ENCODE measurements at regions not wholly inside any gene's neighbourhood (a gene's known extent, or its start where the extent isn't known, plus 50 kb on each side); places are given as distances from the start of the nearest gene placed in this dataset.

GRCh38 chr2:168401048-168401556 is 55.0 kb upstream of the CERS6 start:
- Histone ChIP-seq H3K9ac (ENCODE audit: low read depth, low read length, poor library complexity) (no peak overlapping the region), H2AK5ac (ENCODE audit: low read depth, low read length) (no peak overlapping the region), H3K79me1 (ENCODE audit: low read depth, low read length) (no peaks in the 10 kb centered on the region), H3K4me3 (ENCODE audit: low read length in 2 of 2) (no peak overlapping the region), H3K18ac (ENCODE audit: low read length) (peak overlapping the region; percentile 5), H2BK12ac (ENCODE audit: low read length) (no peak overlapping the region), H2BK5ac (ENCODE audit: low read length) (no peak overlapping the region), H3K4me2 (ENCODE audit: insufficient read depth, low read length, poor library complexity, severe bottlenecking) (no peak overlapping the region), H3K4ac (ENCODE audit: low read length) (no peak overlapping the region), H4K91ac (ENCODE audit: low read depth, low read length, poor library complexity) (no peak overlapping the region), H3K23ac (ENCODE audit: low read depth, low read length, poor library complexity) (no peak overlapping the region), H3K4me1 (ENCODE audit: control insufficient read depth in 2 of 2, insufficient read depth in 1 of 2, low read depth in 1 of 2, low read length in 2 of 2) (no peaks in the 10 kb centered on the region), H4K8ac (ENCODE audit: low read depth, low read length) (no peak overlapping the region), H3K14ac (ENCODE audit: low read length) (peak overlapping the region; percentile 63), H3K27ac (replicated peaks; ENCODE audit: low read length) (no peak overlapping the region), H3K36me3 (replicated peaks in 1 of 2; ENCODE audit: control insufficient read depth in 2 of 2, insufficient read depth in 2 of 2, low read length in 2 of 2) (no peaks in the 10 kb centered on the region), H3K9me3 (replicated peaks in 1 of 2; ENCODE audit: control insufficient read depth in 2 of 2, insufficient read depth in 1 of 2, low read depth in 1 of 2, low read length in 2 of 2) (peaks cover 0 to 3% of the 10 kb centered on the region in 2 donors), H2BK15ac (ENCODE audit: low read length) (no peak overlapping the region), H2BK120ac (ENCODE audit: low read depth, low read length) (no peak overlapping the region), H2AFZ (ENCODE audit: low read length) (no peak overlapping the region), H3K27me3 (ENCODE audit: control insufficient read depth in 3 of 3, insufficient read depth in 3 of 3, low read depth in 1 of 3, low read length in 3 of 3) (peaks cover 0 to 9% (median 0%) of the 10 kb centered on the region in 3 experiments)
- no CpG with 5 or more reads among the region's 4 CpGs for WGBS, 2 donors (ENCODE audit: extremely low coverage in 2 of 2, insufficient read length in 2 of 2, insufficient replicate concordance in 1 of 2)
- DNase-seq (ENCODE audit: low spot score): no peak

- H2AFZ ChIP-seq (ENCODE audit: low read length): no peak overlapping the region
- no peak overlapping the region for H3K9ac ChIP-seq (ENCODE audit: low read depth, low read length, poor library complexity)
- H3K4ac ChIP-seq (ENCODE audit: low read length): no peak overlapping the region
- no peaks in the 10 kb centered on the region for H3K4me1 ChIP-seq (ENCODE audit: control insufficient read depth in 2 of 2, insufficient read depth in 1 of 2, low read depth in 1 of 2, low read length in 2 of 2)
- no peak overlapping the region for H2BK120ac ChIP-seq (ENCODE audit: low read depth, low read length)
- no peak for DNase-seq (ENCODE audit: low spot score)
- no peak overlapping the region for H2BK12ac ChIP-seq (ENCODE audit: low read length)
- peaks cover 0 to 3% of the 10 kb centered on the region in 2 donors for H3K9me3 ChIP-seq (replicated peaks in 1 of 2; ENCODE audit: control insufficient read depth in 2 of 2, insufficient read depth in 1 of 2, low read depth in 1 of 2, low read length in 2 of 2)
- no peak overlapping the region for H3K18ac ChIP-seq (ENCODE audit: low read length)
- no peak overlapping the region for H2AK5ac ChIP-seq (ENCODE audit: low read depth, low read length)
- H3K23ac ChIP-seq (ENCODE audit: low read depth, low read length, poor library complexity): no peak overlapping the region
- peaks cover 0 to 9% (median 0%) of the 10 kb centered on the region in 3 experiments for H3K27me3 ChIP-seq (ENCODE audit: control insufficient read depth in 3 of 3, insufficient read depth in 3 of 3, low read depth in 1 of 3, low read length in 3 of 3)
- no peak overlapping the region for H4K91ac ChIP-seq (ENCODE audit: low read depth, low read length, poor library complexity)
- no peak overlapping the region for H2BK5ac ChIP-seq (ENCODE audit: low read length)
- H3K4me2 ChIP-seq (ENCODE audit: insufficient read depth, low read length, poor library complexity, severe bottlenecking): no peak overlapping the region
- no peaks in the 10 kb centered on the region for H3K36me3 ChIP-seq (replicated peaks in 1 of 2; ENCODE audit: control insufficient read depth in 2 of 2, insufficient read depth in 2 of 2, low read length in 2 of 2)
- H3K4me3 ChIP-seq (ENCODE audit: low read length in 2 of 2): no peak overlapping the region
- H3K27ac ChIP-seq (replicated peaks; ENCODE audit: low read length): no peak overlapping the region
- WGBS, 2 donors (ENCODE audit: extremely low coverage in 2 of 2, insufficient read length in 2 of 2, insufficient replicate concordance in 1 of 2): no CpG with 5 or more reads among the region's 1 CpG
- H3K14ac ChIP-seq (ENCODE audit: low read length): no peak overlapping the region
- no peaks in the 10 kb centered on the region for H3K79me1 ChIP-seq (ENCODE audit: low read depth, low read length)
- H4K8ac ChIP-seq (ENCODE audit: low read depth, low read length): no peak overlapping the region
- H2BK15ac ChIP-seq (ENCODE audit: low read length): no peak overlapping the region
These were observed 54.3 kb upstream of the CERS6 start for GRCh38 chr2:168401771-168402170.

- Histone ChIP-seq H4K8ac (ENCODE audit: low read depth, low read length) (no peak overlapping the region), H2AK5ac (ENCODE audit: low read depth, low read length) (no peak overlapping the region), H3K23ac (ENCODE audit: low read depth, low read length, poor library complexity) (no peak overlapping the region), H3K14ac (ENCODE audit: low read length) (no peak overlapping the region), H3K4me2 (ENCODE audit: insufficient read depth, low read length, poor library complexity, severe bottlenecking) (no peak overlapping the region), H3K36me3 (replicated peaks in 1 of 2; ENCODE audit: control insufficient read depth in 2 of 2, insufficient read depth in 2 of 2, low read length in 2 of 2) (no peaks in the 10 kb centered on the region), H3K4me1 (ENCODE audit: control insufficient read depth in 2 of 2, insufficient read depth in 1 of 2, low read depth in 1 of 2, low read length in 2 of 2) (no peaks in the 10 kb centered on the region), H3K9ac (ENCODE audit: low read depth, low read length, poor library complexity) (no peak overlapping the region), H2BK120ac (ENCODE audit: low read depth, low read length) (no peak overlapping the region), H2AFZ (ENCODE audit: low read length) (no peak overlapping the region), H4K91ac (ENCODE audit: low read depth, low read length, poor library complexity) (no peak overlapping the region), H3K9me3 (replicated peaks in 1 of 2; ENCODE audit: control insufficient read depth in 2 of 2, insufficient read depth in 1 of 2, low read depth in 1 of 2, low read length in 2 of 2) (peaks cover 0 to 3% of the 10 kb centered on the region in 2 donors), H3K18ac (ENCODE audit: low read length) (no peak overlapping the region), H3K4ac (ENCODE audit: low read length) (no peak overlapping the region), H3K27ac (replicated peaks; ENCODE audit: low read length) (no peak overlapping the region), H3K79me1 (ENCODE audit: low read depth, low read length) (no peaks in the 10 kb centered on the region), H2BK15ac (ENCODE audit: low read length) (no peak overlapping the region), H3K4me3 (ENCODE audit: low read length in 2 of 2) (no peak overlapping the region), H2BK5ac (ENCODE audit: low read length) (no peak overlapping the region), H3K27me3 (ENCODE audit: control insufficient read depth in 3 of 3, insufficient read depth in 3 of 3, low read depth in 1 of 3, low read length in 3 of 3) (peaks cover 0 to 9% (median 0%) of the 10 kb centered on the region in 3 experiments), H2BK12ac (ENCODE audit: low read length) (no peak overlapping the region)
- no peak for DNase-seq (ENCODE audit: low spot score)
- WGBS, 2 donors (ENCODE audit: extremely low coverage in 2 of 2, insufficient read length in 2 of 2, insufficient replicate concordance in 1 of 2): no CpG with 5 or more reads among the region's 1 CpG
These were observed 53.5 kb upstream of the CERS6 start for GRCh38 chr2:168402531-168402930.

GRCh38 chr2:168403736-168404135 is 52.3 kb upstream of the CERS6 start:
- no peak overlapping the region for H4K91ac ChIP-seq (ENCODE audit: low read depth, low read length, poor library complexity)
- no peak overlapping the region for H2AK5ac ChIP-seq (ENCODE audit: low read depth, low read length)
- H4K8ac ChIP-seq (ENCODE audit: low read depth, low read length): no peak overlapping the region
- H3K14ac ChIP-seq (ENCODE audit: low read length): no peak overlapping the region
- peaks cover 0 to 9% (median 0%) of the 10 kb centered on the region in 3 experiments for H3K27me3 ChIP-seq (ENCODE audit: control insufficient read depth in 3 of 3, insufficient read depth in 3 of 3, low read depth in 1 of 3, low read length in 3 of 3)
- no peak overlapping the region for H2BK12ac ChIP-seq (ENCODE audit: low read length)
- WGBS, 2 donors (ENCODE audit: extremely low coverage in 2 of 2, insufficient read length in 2 of 2, insufficient replicate concordance in 1 of 2): no CpG with 5 or more reads among the region's 2 CpGs
- no peak overlapping the region for H3K9ac ChIP-seq (ENCODE audit: low read depth, low read length, poor library complexity)
- H2BK15ac ChIP-seq (ENCODE audit: low read length): no peak overlapping the region
- no peaks in the 10 kb centered on the region for H3K36me3 ChIP-seq (replicated peaks in 1 of 2; ENCODE audit: control insufficient read depth in 2 of 2, insufficient read depth in 2 of 2, low read length in 2 of 2)
- DNase-seq (ENCODE audit: low spot score): no peak
- no peak overlapping the region for H2BK5ac ChIP-seq (ENCODE audit: low read length)
- no peak overlapping the region for H2AFZ ChIP-seq (ENCODE audit: low read length)
- H3K27ac ChIP-seq (replicated peaks; ENCODE audit: low read length): no peak overlapping the region
- H3K4me2 ChIP-seq (ENCODE audit: insufficient read depth, low read length, poor library complexity, severe bottlenecking): no peak overlapping the region
- H3K9me3 ChIP-seq (replicated peaks in 1 of 2; ENCODE audit: control insufficient read depth in 2 of 2, insufficient read depth in 1 of 2, low read depth in 1 of 2, low read length in 2 of 2): peaks cover 0 to 3% of the 10 kb centered on the region in 2 donors
- H3K4ac ChIP-seq (ENCODE audit: low read length): no peak overlapping the region
- no peak overlapping the region for H3K4me3 ChIP-seq (ENCODE audit: low read length in 2 of 2)
- H3K4me1 ChIP-seq (ENCODE audit: control insufficient read depth in 2 of 2, insufficient read depth in 1 of 2, low read depth in 1 of 2, low read length in 2 of 2): no peaks in the 10 kb centered on the region
- H2BK120ac ChIP-seq (ENCODE audit: low read depth, low read length): no peak overlapping the region
- no peak overlapping the region for H3K18ac ChIP-seq (ENCODE audit: low read length)
- no peak overlapping the region for H3K23ac ChIP-seq (ENCODE audit: low read depth, low read length, poor library complexity)
- H3K79me1 ChIP-seq (ENCODE audit: low read depth, low read length): no peaks in the 10 kb centered on the region

All from neuronal stem cell (in vitro differentiated cells).